ENCODE measurements at regions not wholly inside any gene's neighbourhood (a gene's known extent, or its start where the extent isn't known, plus 50 kb on each side); places are given as distances from the start of the nearest gene placed in this dataset.
"Not testable (repeated sequence)": the region's sequence is repeated elsewhere in the genome, so short reads cannot be mapped to it uniquely, and the experiment has no call there.

DNA sequence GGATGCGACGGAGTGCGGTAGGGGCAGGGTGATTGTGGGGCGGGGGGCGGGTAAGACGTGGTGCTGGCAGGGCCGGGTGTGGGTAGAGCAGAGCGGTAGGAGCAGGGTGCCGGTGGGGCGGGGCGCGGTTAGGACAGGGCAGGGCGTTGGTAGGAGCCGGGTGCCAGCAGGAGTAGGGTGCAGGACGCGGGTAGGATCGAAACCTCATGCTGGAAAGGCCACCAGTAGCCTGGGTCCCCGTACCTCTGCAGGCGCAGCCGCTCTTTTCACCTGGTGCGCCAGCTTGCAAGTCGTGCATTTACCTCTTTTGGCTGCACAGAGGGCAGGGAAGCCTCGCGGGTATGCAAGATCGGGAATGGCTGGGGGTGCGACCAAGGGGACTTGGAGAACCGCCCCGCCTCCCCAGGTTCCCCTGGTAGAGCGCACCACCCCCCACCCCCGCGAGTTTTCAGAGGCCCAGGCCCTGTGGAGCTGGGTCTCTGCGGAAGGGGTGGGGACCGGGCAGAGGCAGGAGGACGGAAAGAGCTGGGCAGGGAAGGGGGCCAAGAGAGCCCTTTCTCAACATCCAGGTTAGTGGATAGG, 104.8 kb upstream of the SIMC1 start:
- no peak for TF ChIP-seq POLR2A (IDR thresholded peaks at IDR 0.05)
- TF ChIP-seq, protein P1, sequence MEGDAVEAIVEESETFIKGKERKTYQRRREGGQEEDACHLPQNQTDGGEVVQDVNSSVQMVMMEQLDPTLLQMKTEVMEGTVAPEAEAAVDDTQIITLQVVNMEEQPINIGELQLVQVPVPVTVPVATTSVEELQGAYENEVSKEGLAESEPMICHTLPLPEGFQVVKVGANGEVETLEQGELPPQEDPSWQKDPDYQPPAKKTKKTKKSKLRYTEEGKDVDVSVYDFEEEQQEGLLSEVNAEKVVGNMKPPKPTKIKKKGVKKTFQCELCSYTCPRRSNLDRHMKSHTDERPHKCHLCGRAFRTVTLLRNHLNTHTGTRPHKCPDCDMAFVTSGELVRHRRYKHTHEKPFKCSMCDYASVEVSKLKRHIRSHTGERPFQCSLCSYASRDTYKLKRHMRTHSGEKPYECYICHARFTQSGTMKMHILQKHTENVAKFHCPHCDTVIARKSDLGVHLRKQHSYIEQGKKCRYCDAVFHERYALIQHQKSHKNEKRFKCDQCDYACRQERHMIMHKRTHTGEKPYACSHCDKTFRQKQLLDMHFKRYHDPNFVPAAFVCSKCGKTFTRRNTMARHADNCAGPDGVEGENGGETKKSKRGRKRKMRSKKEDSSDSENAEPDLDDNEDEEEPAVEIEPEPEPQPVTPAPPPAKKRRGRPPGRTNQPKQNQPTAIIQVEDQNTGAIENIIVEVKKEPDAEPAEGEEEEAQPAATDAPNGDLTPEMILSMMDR (IDR thresholded peaks at IDR 0.05) = no peak
- H3K4me3 ChIP-seq (ENCODE audit: low read depth, poor library complexity, severe bottlenecking) = no peak overlapping the region
- intact Hi-C loops (cut with DNase I; ENCODE audit: low total_unique reads) = no loop called here
- DNase-seq (ENCODE audit: low spot score in 2 of 2) = no peak
- WGBS, 2 donors = 3 to 8% methylated on average over 18 to 26 of the region's 34 CpGs

DNA sequence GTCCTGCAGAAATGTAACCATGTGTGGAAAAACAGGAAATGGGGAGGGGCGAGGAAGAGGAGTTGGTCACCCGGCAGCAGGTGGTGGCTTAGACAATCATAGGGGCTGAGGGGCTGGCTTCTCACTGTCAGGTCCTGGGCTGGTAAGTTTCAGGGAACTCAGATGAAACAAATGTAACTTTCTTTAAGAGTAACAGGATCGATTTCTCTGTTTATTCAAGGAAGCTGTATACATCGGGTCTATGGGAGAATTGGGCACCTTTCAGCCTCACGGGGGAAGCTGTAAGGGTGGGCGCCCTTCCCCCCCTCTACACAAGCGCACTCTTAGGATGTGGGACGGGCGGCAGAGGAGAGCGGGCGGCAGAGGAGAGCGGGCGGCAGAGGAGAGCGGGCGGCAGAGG, 104.3 kb upstream of the SIMC1 start:
- no peak for TF ChIP-seq POLR2A (IDR thresholded peaks at IDR 0.05)
- TF ChIP-seq, protein P1 (IDR thresholded peaks at IDR 0.05) = no peak
- WGBS, 2 donors = 30 to 31% methylated on average over 15 of the region's 15 CpGs
- no peak for DNase-seq (ENCODE audit: low spot score in 2 of 2)
- intact Hi-C loops (cut with DNase I; ENCODE audit: low total_unique reads) = no loop called here
- H3K4me3 ChIP-seq (ENCODE audit: low read depth, poor library complexity, severe bottlenecking) = no peak overlapping the region

DNA sequence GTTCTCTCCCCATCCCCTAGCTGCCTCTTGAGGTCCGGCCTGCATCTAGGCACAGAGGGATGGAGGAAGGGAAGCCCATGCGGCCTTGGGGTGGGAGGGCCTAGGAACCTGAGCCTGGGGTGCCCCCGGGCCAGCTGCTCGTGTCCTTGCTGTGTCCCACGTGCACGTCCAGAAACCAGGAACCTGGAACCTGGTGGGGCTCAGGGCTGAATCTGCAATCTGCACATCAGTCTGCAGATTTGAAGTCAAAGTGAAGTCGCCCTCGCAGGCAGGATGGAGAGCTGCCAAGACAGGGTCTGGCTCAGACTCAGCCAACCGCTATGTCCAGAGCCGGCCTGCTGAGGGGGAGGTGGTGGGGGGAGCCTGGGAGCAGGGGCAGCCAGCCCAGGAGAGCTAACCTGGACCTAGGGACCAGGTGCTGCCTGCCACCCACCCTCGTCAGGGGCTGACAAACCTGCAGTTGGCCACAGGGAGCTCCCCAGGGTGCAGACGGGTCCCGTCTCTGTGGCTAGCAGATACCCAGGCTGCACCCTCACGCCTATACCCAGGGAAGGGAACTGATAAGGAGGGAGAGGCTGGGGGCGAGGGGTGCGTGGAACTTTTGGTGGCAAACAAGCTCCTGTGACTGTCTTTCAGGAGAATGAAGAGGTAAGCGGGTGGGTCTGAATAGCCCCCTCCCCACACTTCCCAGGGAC, 103.5 kb upstream of the SIMC1 start:
- intact Hi-C loops (cut with DNase I; ENCODE audit: low total_unique reads) = no loop called here
- H3K4me3 ChIP-seq (ENCODE audit: low read depth, poor library complexity, severe bottlenecking) = no peak overlapping the region
- 55 to 68% methylated on average over 12 to 15 of the region's 17 CpGs for WGBS, 2 donors
- no peak for TF ChIP-seq POLR2A (IDR thresholded peaks at IDR 0.05)
- TF ChIP-seq, protein P1 (IDR thresholded peaks at IDR 0.05) = no peak
- no peak for DNase-seq (ENCODE audit: low spot score in 2 of 2)

DNA sequence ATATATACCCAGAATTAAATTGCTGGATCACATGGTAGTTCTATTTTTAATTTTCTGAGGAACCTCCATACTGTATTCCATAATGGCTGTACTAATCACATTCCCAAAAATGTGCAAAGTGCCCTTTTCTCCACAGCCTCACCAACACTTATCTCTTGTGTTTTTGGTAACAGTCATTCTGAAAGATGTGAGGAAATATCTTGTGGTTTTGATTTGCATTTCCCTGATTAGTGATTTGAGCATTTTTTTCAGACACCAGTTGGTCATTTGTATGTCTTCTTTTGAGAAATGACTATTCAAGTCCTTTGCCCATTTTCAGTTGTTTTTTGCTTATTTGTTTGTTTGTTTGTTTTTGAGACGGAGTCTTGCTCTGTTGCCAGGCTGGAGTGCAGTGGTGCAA, 98.1 kb upstream of the SIMC1 start:
- 86 to 92% methylated on average over 1 of the region's 1 CpG for WGBS, 2 donors
- intact Hi-C loops (cut with DNase I; ENCODE audit: low total_unique reads); H3K4me3 ChIP-seq (ENCODE audit: low read depth, poor library complexity, severe bottlenecking); DNase-seq (ENCODE audit: low spot score in 2 of 2): not testable (repeated sequence)

DNA sequence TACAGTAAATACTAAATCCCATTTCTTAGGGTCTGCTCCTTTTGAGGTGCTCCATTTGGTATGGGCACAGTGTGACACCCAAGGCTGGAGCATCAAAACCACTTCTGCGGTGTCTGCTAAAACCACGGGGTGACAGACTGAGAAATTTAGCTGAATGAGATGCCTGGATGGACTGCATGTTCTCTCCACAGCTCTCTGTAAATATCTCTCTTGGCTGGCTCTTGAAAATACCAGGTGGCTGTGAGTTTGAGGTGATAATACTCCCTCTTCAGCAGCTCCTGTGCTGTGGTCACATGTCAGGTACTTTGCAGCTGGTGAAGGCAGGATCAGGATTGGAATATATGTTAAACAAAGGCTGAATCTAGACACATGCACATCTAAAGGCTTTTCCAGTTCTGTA, 93.7 kb upstream of the SIMC1 start:
- no peak for DNase-seq (ENCODE audit: low spot score in 2 of 2)
- intact Hi-C loops (cut with DNase I; ENCODE audit: low total_unique reads) = no loop called here
- no peak for TF ChIP-seq POLR2A (IDR thresholded peaks at IDR 0.05)
- TF ChIP-seq, protein P1 (IDR thresholded peaks at IDR 0.05) = no peak
- H3K4me3 ChIP-seq (ENCODE audit: low read depth, poor library complexity, severe bottlenecking) = no peak overlapping the region
- 90 to 92% methylated on average over 2 of the region's 2 CpGs for WGBS, 2 donors

DNA sequence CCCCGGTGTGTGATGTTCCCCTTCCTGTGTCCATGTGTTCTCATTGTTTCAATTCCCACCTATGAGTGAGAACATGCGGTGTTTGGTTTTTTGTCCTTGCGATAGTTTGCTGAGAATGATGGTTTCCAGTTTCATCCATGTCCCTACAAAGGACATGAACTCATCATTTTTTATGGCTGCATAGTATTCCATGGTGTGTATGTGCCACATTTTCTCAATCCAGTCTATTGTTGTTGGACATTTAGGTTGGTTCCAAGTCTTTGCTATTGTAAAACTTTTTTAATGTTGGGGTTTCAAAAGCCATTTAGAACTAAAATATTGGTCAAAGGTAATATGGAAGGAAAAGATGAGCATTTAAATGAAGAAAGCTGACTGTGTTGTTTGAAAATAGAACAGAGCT, 88.3 kb upstream of the SIMC1 start:
- WGBS, 2 donors = 97% methylated on average over 3 of the region's 3 CpGs
- intact Hi-C loops (cut with DNase I; ENCODE audit: low total_unique reads); H3K4me3 ChIP-seq (ENCODE audit: low read depth, poor library complexity, severe bottlenecking); DNase-seq (ENCODE audit: low spot score in 2 of 2): not testable (repeated sequence)

DNA sequence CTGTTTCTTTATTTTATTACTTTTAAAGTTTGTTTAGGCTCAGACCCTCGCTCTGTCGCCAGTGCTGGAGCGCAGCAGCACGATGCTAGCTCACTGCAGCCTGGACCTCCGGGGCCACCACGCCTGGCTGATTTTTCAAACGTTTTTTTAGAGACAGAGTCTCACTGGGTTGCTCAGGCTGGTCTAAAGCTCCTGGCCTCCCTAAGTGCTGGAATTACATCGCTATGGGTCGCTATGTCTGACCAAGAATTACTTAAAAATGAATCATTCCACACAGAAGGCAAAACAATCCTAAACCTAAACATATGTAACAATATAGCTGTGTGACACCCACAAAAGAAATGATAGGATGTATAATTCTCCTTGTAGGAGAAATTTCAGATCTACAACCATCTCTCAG, 86.9 kb upstream of the SIMC1 start:
- intact Hi-C loops (cut with DNase I; ENCODE audit: low total_unique reads) = no loop called here
- no peak for TF ChIP-seq POLR2A (IDR thresholded peaks at IDR 0.05)
- TF ChIP-seq, protein P1 (IDR thresholded peaks at IDR 0.05) = no peak
- no peak for DNase-seq (ENCODE audit: low spot score in 2 of 2)
- WGBS, 2 donors = 81 to 85% methylated on average over 9 of the region's 9 CpGs
- H3K4me3 ChIP-seq (ENCODE audit: low read depth, poor library complexity, severe bottlenecking) = no peak overlapping the region

Data from lower leg skin (tissue), 4 donors.